Transverse colon (tissue), 4 donors: ENCODE measurements at regions not wholly inside any gene's neighbourhood (a gene's known extent, or its start where the extent isn't known, plus 50 kb on each side); places are given as distances from the start of the nearest gene placed in this dataset.

Experiments used
- CTCF ChIP-seq, 5 experiments: fragments of 200-600 bp in 3 of 5; fragments of 450-650 bp in 2 of 5; sonication (generic) in 3 of 5; IDR thresholded peaks; 1 replicate in 2 of 5; 2 replicates in 3 of 5; pipeline ENCODE4 v1.5.1; 2016 to 2017; ENCODE audit warnings: antibody characterized with exemption in 5 of 5, inconsistent platforms in 3 of 5, mild to moderate bottlenecking in 2 of 5, moderate library complexity in 1 of 5
- POLR2A ChIP-seq: fragments of 450-650 bp; IDR thresholded peaks from one replicate; pipeline ENCODE4 v1.6.1; 2016; ENCODE audit warnings: antibody characterized with exemption, mild to moderate bottlenecking, moderate library complexity
- POLR2AphosphoS5 ChIP-seq, 3 donors: sonication (generic); formaldehyde crosslinking; IDR thresholded peaks; one replicate each; pipeline ENCODE4 v1.6.1; 2016; ENCODE audit warnings: antibody characterized with exemption in 3 of 3

GRCh38 chr4:136709897-136710296, 822.4 kb downstream of the PCDH18 start:
- TF ChIP-seq POLR2AphosphoS5 (IDR thresholded peaks at IDR 0.05) (peak in 1 of 3 donors; percentile 14), CTCF (IDR thresholded peaks at IDR 0.05) (no peak), POLR2A (no peak)
